Breast epithelium (tissue), 4 donors: ENCODE measurements at regions not wholly inside any gene's neighbourhood (a gene's known extent, or its start where the extent isn't known, plus 50 kb on each side); places are given as distances from the start of the nearest gene placed in this dataset.

ENCODE experiments used
- DNase-seq, 2 donors: peaks; one replicate each; pipeline ENCODE4 v3.0.0-alpha.2; 2019; ENCODE audit warnings: low spot score in 2 of 2
- H3K27ac ChIP-seq, 2 donors: fragments of 200-600 bp; sonication (generic) in 1 of 2; one replicate each; pipeline ENCODE4 v1.5.1; 2016 to 2019; ENCODE audit warnings: mild to moderate bottlenecking in 1 of 2
- H3K27me3 ChIP-seq, 2 donors: fragments of 200-600 bp; sonication (generic) in 1 of 2; one replicate each; pipeline versions ENCODE4 v1.5.1 to v1.6.0; 2017 to 2019; ENCODE audit warnings: control low read depth in 1 of 2, mild to moderate bottlenecking in 1 of 2
- H3K36me3 ChIP-seq: fragments of 200-600 bp; one replicate; pipeline ENCODE4 v1.5.1; 2019
- H3K4me1 ChIP-seq, 2 donors: fragments of 200-600 bp; sonication (generic); one replicate each; pipeline ENCODE4 v1.5.1; 2016 to 2019; ENCODE audit warnings: control low read depth in 1 of 2
- H3K4me3 ChIP-seq, 3 donors: fragments of 200-600 bp; sonication (generic); 1 replicate in 2 of 3; 2 replicates in 1 of 3; pipeline ENCODE4 v1.5.1; 2016 to 2019; ENCODE audit warnings: mild to moderate bottlenecking in 3 of 3, moderate library complexity in 2 of 3
- H3K9me3 ChIP-seq, 2 donors: fragments of 200-600 bp; sonication (generic) in 1 of 2; one replicate each; pipeline ENCODE4 v1.5.1; 2016 to 2019; ENCODE audit warnings: control low read depth in 1 of 2
- POLR2A ChIP-seq: fragments of 450-650 bp; IDR thresholded peaks from one replicate; pipeline ENCODE4 v1.6.1; 2016; ENCODE audit warnings: antibody characterized with exemption, mild to moderate bottlenecking, moderate library complexity
- POLR2AphosphoS5 ChIP-seq, 3 donors: sonication (generic); formaldehyde crosslinking; IDR thresholded peaks; one replicate each; pipeline ENCODE4 v1.6.1; 2017; ENCODE audit warnings: antibody characterized with exemption in 3 of 3
- intact Hi-C: fragments of 100-400 bp; cut with DNase I; formaldehyde crosslinking; loops from one replicate; pipeline ENCODE4 v1.15.1; 2023; ENCODE audit warnings: low total_unique reads
- TF ChIP-seq, protein P1 (sequence below), 3 donors: fragments of 450-650 bp; IDR thresholded peaks; one replicate each; pipeline ENCODE4 v1.5.1; 2016 to 2017; ENCODE audit warnings: antibody characterized with exemption in 3 of 3, mild to moderate bottlenecking in 3 of 3, moderate library complexity in 3 of 3

GRCh38 chr3:1469687-1470086, 376.9 kb downstream of the CNTN6 start:
- H3K27me3 ChIP-seq, result no peaks in the 10 kb centered on the region
- H3K4me1 ChIP-seq, result no peaks in the 10 kb centered on the region
- intact Hi-C loops, result no loop called here
- DNase-seq, result no peak
- TF ChIP-seq, protein P1, sequence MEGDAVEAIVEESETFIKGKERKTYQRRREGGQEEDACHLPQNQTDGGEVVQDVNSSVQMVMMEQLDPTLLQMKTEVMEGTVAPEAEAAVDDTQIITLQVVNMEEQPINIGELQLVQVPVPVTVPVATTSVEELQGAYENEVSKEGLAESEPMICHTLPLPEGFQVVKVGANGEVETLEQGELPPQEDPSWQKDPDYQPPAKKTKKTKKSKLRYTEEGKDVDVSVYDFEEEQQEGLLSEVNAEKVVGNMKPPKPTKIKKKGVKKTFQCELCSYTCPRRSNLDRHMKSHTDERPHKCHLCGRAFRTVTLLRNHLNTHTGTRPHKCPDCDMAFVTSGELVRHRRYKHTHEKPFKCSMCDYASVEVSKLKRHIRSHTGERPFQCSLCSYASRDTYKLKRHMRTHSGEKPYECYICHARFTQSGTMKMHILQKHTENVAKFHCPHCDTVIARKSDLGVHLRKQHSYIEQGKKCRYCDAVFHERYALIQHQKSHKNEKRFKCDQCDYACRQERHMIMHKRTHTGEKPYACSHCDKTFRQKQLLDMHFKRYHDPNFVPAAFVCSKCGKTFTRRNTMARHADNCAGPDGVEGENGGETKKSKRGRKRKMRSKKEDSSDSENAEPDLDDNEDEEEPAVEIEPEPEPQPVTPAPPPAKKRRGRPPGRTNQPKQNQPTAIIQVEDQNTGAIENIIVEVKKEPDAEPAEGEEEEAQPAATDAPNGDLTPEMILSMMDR (IDR thresholded peaks at IDR 0.05), result no peak
- no peak for TF ChIP-seq POLR2A
- H3K27ac ChIP-seq, result no peak overlapping the region
- H3K4me3 ChIP-seq, result no peak overlapping the region
- H3K36me3 ChIP-seq, result no peaks in the 10 kb centered on the region
- H3K9me3 ChIP-seq, result no peaks in the 10 kb centered on the region

GRCh38 chr3:1477669-1478068, 384.8 kb downstream of the CNTN6 start:
- H3K27me3 ChIP-seq, result no peaks in the 10 kb centered on the region
- no peaks in the 10 kb centered on the region for H3K4me1 ChIP-seq
- H3K4me3 ChIP-seq, result no peak overlapping the region
- H3K36me3 ChIP-seq, result no peaks in the 10 kb centered on the region
- intact Hi-C loops, result no loop called here
- H3K27ac ChIP-seq, result no peak overlapping the region
- no peaks in the 10 kb centered on the region for H3K9me3 ChIP-seq
- TF ChIP-seq, protein P1 (IDR thresholded peaks at IDR 0.05), result no peak
- TF ChIP-seq POLR2A, result no peak
- no peak for TF ChIP-seq POLR2AphosphoS5 (IDR thresholded peaks at IDR 0.05)
- no peak for DNase-seq

- Histone ChIP-seq H3K27me3 (no peaks in the 10 kb centered on the region), H3K4me3 (no peak overlapping the region), H3K36me3 (no peaks in the 10 kb centered on the region), H3K9me3 (no peaks in the 10 kb centered on the region), H3K27ac (no peak overlapping the region), H3K4me1 (no peaks in the 10 kb centered on the region)
- intact Hi-C loops, result no loop called here
- TF ChIP-seq POLR2A, result no peak
- TF ChIP-seq, protein P1 (IDR thresholded peaks at IDR 0.05), result no peak
- no peak for TF ChIP-seq POLR2AphosphoS5 (IDR thresholded peaks at IDR 0.05)
- no peak for DNase-seq
Observed at GRCh38 chr3:1495466-1495865, 402.6 kb downstream of the CNTN6 start.

GRCh38 chr3:1499694-1500093, 406.9 kb downstream of the CNTN6 start:
- H3K27ac ChIP-seq, result no peak overlapping the region
- DNase-seq, result no peak
- no peaks in the 10 kb centered on the region for H3K9me3 ChIP-seq
- no peaks in the 10 kb centered on the region for H3K36me3 ChIP-seq
- H3K4me1 ChIP-seq, result no peaks in the 10 kb centered on the region
- H3K27me3 ChIP-seq, result no peaks in the 10 kb centered on the region
- H3K4me3 ChIP-seq, result no peak overlapping the region
- TF ChIP-seq, protein P1 (IDR thresholded peaks at IDR 0.05), result no peak
- TF ChIP-seq POLR2AphosphoS5 (IDR thresholded peaks at IDR 0.05), result no peak
- no peak for TF ChIP-seq POLR2A
- intact Hi-C loops, result no loop called here

DNA sequence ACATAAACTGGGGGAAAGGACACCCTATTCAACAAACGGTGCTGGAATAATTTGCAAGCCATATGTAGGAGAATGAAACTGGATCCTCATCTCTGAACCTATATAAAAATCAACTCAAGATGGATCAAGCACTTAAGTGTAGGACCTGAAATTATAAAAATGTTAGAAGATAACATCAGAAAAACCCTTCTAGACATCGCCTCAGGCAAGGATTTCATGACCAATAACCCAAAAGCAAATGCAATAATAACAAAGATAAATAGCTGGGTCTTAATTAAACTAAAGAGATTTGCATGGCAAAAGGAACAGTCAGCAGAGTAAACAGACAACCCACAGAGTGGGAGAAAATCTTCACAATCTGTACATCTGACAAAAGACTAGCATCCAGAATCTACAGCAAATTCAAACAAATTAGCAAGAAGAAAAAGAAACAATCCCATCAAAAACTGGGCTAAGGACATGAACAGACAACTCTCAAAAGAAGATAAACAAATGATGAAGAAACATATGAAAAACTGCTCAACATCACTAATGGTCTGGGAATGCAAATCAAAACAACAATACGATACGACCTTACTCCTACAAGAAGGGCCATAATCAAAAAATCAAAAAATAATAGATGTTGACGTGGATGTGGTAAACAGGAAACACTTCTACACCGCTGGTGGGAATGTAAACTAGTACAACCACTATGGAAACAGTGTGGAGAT, 408.7 kb downstream of the CNTN6 start:
- Histone ChIP-seq H3K4me1 (no peaks in the 10 kb centered on the region), H3K9me3 (no peaks in the 10 kb centered on the region), H3K27me3 (no peaks in the 10 kb centered on the region), H3K4me3 (no peak overlapping the region), H3K36me3 (no peaks in the 10 kb centered on the region), H3K27ac (no peak overlapping the region)
- TF ChIP-seq POLR2AphosphoS5 (IDR thresholded peaks at IDR 0.05), result no peak
- TF ChIP-seq, protein P1 (IDR thresholded peaks at IDR 0.05), result no peak
- TF ChIP-seq POLR2A, result no peak
- intact Hi-C loops, result no loop called here
- DNase-seq, result no peak
